ENCODE measurements at regions not wholly inside any gene's neighbourhood (a gene's known extent, or its start where the extent isn't known, plus 50 kb on each side); places are given as distances from the start of the nearest gene placed in this dataset.

GRCh38 chr17:54259476-54259875 is 436.7 kb downstream of the KIF2B start:
- no peak for TF ChIP-seq CTCF (IDR thresholded peaks at IDR 0.05)
- TF ChIP-seq POLR2A (IDR thresholded peaks at IDR 0.05) = no peak

Data from heart left ventricle (tissue), 13 donors.